ENCODE measurements at regions not wholly inside any gene's neighbourhood (a gene's known extent, or its start where the extent isn't known, plus 50 kb on each side); places are given as distances from the start of the nearest gene placed in this dataset.

DNA sequence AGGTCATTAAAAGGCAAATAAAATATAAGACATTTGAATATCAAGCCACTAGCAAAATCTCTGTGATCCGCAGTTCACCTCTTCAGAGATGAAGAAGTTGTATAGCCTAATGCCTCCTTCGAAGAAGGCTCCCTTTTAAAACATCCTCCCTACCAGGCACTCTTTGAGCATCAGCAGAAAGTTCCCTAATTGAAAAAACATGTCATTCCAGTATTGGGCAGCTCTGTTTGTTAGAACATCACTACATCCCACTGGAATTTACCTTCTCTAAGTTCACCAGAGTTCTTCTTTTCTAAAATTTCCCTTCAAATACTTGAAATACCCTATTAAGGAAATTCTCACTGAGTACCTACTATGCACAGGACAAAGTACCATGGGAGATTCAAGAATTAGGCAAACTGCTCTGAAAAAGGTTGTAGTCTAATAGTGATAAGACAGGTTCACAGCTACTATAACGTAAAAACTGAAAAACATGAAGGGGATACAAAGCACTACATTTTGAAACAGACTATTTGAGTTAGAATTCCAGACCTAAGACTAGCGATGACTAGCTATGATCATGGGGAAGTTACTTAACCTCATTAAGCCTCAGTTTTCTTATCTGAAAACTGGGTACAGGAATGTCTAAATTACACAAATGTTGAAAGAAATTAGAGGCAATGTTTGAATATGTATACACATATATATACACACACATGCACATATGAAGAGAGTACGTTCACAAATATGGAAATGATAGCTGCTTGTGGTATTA is 128.7 kb downstream of the ELAPOR2 start:
- Histone ChIP-seq H3K79me2 (ENCODE audit: control insufficient read depth, insufficient read depth, low read length, poor library complexity) (no peaks in the 10 kb centered on the region), H3K18ac (ENCODE audit: low read length) (no peak overlapping the region), H3K4me3 (ENCODE audit: low read depth, low read length) (no peak overlapping the region), H3K4me2 (ENCODE audit: low read length) (no peak overlapping the region), H3K14ac (ENCODE audit: low read length) (no peak overlapping the region), H3K4me1 (ENCODE audit: control insufficient read depth in 1 of 2, insufficient read depth in 2 of 2, low read length in 2 of 2) (no peaks in the 10 kb centered on the region), H4K91ac (ENCODE audit: low read depth, low read length) (no peak overlapping the region), H2BK120ac (ENCODE audit: insufficient read depth, low read length, poor library complexity) (no peak overlapping the region), H4K12ac (ENCODE audit: low read depth, low read length) (no peak overlapping the region), H2BK5ac (ENCODE audit: low read depth, low read length, poor library complexity) (no peak overlapping the region), H3K36me3 (ENCODE audit: control insufficient read depth in 1 of 2, insufficient read depth in 2 of 2, low read length in 2 of 2) (no peaks in the 10 kb centered on the region), H3K23ac (ENCODE audit: low read length) (no peak overlapping the region), H2AFZ (ENCODE audit: insufficient read depth, low read length, poor library complexity) (no peak overlapping the region), H3K9ac (ENCODE audit: low read length) (no peak overlapping the region), H2BK12ac (ENCODE audit: low read length) (no peak overlapping the region), H3K4ac (ENCODE audit: low read depth, low read length) (no peak overlapping the region), H3K79me1 (ENCODE audit: low read length) (no peaks in the 10 kb centered on the region), H3K9me3 (ENCODE audit: insufficient read depth, low read depth, low read length) (no peaks in the 10 kb centered on the region), H4K8ac (ENCODE audit: low read depth, low read length) (no peak overlapping the region), H3K27ac (ENCODE audit: low read depth, low read length) (no peak overlapping the region), H2AK5ac (ENCODE audit: low read length) (no peak overlapping the region), H3K27me3 (ENCODE audit: insufficient read depth, low read length) (no peaks in the 10 kb centered on the region)
- WGBS (ENCODE audit: extremely low coverage, insufficient coverage, insufficient read length) = no CpG with 5 or more reads among the region's 5 CpGs
- DNase-seq = no peak

DNA sequence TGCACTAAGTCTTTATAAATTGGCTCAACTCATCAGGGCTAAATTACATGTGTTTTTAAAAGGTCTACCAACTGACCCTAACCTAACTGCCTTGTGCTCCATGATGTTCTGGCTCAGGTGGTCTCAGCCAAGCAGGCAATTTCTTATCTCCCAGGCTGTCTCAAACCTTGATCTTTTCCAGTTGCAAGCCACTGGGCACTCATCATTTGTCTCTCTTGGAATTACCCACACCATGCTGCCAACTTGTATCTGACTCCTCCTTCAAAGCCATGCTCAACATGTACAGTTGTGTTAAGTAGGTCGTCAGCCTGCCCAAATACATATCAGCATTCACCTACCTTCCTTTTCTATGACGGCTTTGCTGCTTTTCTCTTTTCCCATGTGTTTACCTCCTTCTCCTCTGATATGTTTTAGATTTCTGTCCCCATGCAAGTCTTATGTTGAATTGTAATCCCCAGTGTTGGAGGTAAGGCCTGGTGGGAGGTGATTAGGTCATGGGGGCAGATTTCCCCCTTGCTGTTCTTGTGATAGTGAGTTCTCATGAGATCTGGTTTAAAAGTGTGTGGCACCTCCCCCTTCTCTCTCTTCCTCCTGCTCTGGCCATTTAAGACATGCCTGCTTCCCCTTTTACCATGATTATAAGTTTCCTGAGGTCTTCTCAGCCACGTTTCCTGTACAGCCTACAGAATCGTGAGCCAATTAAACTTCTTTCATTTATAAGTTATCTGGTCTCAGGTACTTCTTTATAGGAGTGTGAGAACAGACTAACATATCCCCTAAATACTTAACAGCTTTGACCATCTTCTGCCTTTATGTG is 130.0 kb downstream of the ELAPOR2 start:
- Histone ChIP-seq H2AFZ (ENCODE audit: insufficient read depth, low read length, poor library complexity) (no peak overlapping the region), H2BK12ac (ENCODE audit: low read length) (no peak overlapping the region), H3K36me3 (ENCODE audit: control insufficient read depth in 1 of 2, insufficient read depth in 2 of 2, low read length in 2 of 2) (no peaks in the 10 kb centered on the region), H4K12ac (ENCODE audit: low read depth, low read length) (no peak overlapping the region), H3K4me1 (ENCODE audit: control insufficient read depth in 1 of 2, insufficient read depth in 2 of 2, low read length in 2 of 2) (no peaks in the 10 kb centered on the region), H2AK5ac (ENCODE audit: low read length) (no peak overlapping the region), H2BK120ac (ENCODE audit: insufficient read depth, low read length, poor library complexity) (no peak overlapping the region), H3K23ac (ENCODE audit: low read length) (no peak overlapping the region), H3K4ac (ENCODE audit: low read depth, low read length) (no peak overlapping the region), H3K14ac (ENCODE audit: low read length) (no peak overlapping the region), H3K79me1 (ENCODE audit: low read length) (no peaks in the 10 kb centered on the region), H3K27ac (ENCODE audit: low read depth, low read length) (no peak overlapping the region), H3K9ac (ENCODE audit: low read length) (no peak overlapping the region), H3K27me3 (ENCODE audit: insufficient read depth, low read length) (no peaks in the 10 kb centered on the region), H2BK5ac (ENCODE audit: low read depth, low read length, poor library complexity) (no peak overlapping the region), H3K18ac (ENCODE audit: low read length) (no peak overlapping the region), H3K79me2 (ENCODE audit: control insufficient read depth, insufficient read depth, low read length, poor library complexity) (no peaks in the 10 kb centered on the region), H4K8ac (ENCODE audit: low read depth, low read length) (no peak overlapping the region), H3K4me3 (ENCODE audit: low read depth, low read length) (no peak overlapping the region), H3K9me3 (ENCODE audit: insufficient read depth, low read depth, low read length) (no peaks in the 10 kb centered on the region), H4K91ac (ENCODE audit: low read depth, low read length) (no peak overlapping the region), H3K4me2 (ENCODE audit: low read length) (no peak overlapping the region)
- DNase-seq = no peak
- WGBS (ENCODE audit: extremely low coverage, insufficient coverage, insufficient read length) = no CpG with 5 or more reads among the region's 4 CpGs

DNA sequence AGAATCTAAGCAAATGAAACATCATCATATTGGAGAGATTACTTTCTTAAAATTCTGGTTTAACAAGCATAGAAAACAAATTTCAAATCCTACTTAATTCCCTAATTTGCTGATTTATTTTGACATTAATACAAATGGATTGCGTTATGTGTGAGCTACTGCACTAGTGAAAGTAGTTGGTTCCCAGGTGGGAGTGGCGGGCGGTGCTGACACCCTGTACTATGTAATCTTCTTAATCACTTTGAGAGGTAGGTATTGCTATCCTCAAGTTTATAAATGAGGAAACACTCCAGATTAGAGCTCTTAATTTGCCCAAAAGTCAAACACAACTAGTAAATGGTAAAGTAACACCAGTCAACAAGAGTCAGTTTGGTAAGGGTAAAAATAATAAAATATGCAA is 131.1 kb downstream of the ELAPOR2 start:
- H2BK120ac ChIP-seq (ENCODE audit: insufficient read depth, low read length, poor library complexity) = no peak overlapping the region
- H4K8ac ChIP-seq (ENCODE audit: low read depth, low read length) = no peak overlapping the region
- no peak overlapping the region for H2AFZ ChIP-seq (ENCODE audit: insufficient read depth, low read length, poor library complexity)
- no peak overlapping the region for H3K4me3 ChIP-seq (ENCODE audit: low read depth, low read length)
- no peak overlapping the region for H3K27ac ChIP-seq (ENCODE audit: low read depth, low read length)
- no peak overlapping the region for H3K4ac ChIP-seq (ENCODE audit: low read depth, low read length)
- no peaks in the 10 kb centered on the region for H3K9me3 ChIP-seq (ENCODE audit: insufficient read depth, low read depth, low read length)
- H3K14ac ChIP-seq (ENCODE audit: low read length) = no peak overlapping the region
- no peaks in the 10 kb centered on the region for H3K27me3 ChIP-seq (ENCODE audit: insufficient read depth, low read length)
- DNase-seq = no peak
- no peaks in the 10 kb centered on the region for H3K79me2 ChIP-seq (ENCODE audit: control insufficient read depth, insufficient read depth, low read length, poor library complexity)
- H3K79me1 ChIP-seq (ENCODE audit: low read length) = no peaks in the 10 kb centered on the region
- no peak overlapping the region for H3K9ac ChIP-seq (ENCODE audit: low read length)
- no peak overlapping the region for H3K18ac ChIP-seq (ENCODE audit: low read length)
- no peak overlapping the region for H2BK5ac ChIP-seq (ENCODE audit: low read depth, low read length, poor library complexity)
- no peak overlapping the region for H4K12ac ChIP-seq (ENCODE audit: low read depth, low read length)
- no peaks in the 10 kb centered on the region for H3K4me1 ChIP-seq (ENCODE audit: control insufficient read depth in 1 of 2, insufficient read depth in 2 of 2, low read length in 2 of 2)
- H3K36me3 ChIP-seq (ENCODE audit: control insufficient read depth in 1 of 2, insufficient read depth in 2 of 2, low read length in 2 of 2) = no peaks in the 10 kb centered on the region
- H3K4me2 ChIP-seq (ENCODE audit: low read length) = no peak overlapping the region
- no peak overlapping the region for H4K91ac ChIP-seq (ENCODE audit: low read depth, low read length)
- no peak overlapping the region for H3K23ac ChIP-seq (ENCODE audit: low read length)
- H2BK12ac ChIP-seq (ENCODE audit: low read length) = no peak overlapping the region
- no CpG with 5 or more reads among the region's 3 CpGs for WGBS (ENCODE audit: extremely low coverage, insufficient coverage, insufficient read length)
- H2AK5ac ChIP-seq (ENCODE audit: low read length) = no peak overlapping the region

DNA sequence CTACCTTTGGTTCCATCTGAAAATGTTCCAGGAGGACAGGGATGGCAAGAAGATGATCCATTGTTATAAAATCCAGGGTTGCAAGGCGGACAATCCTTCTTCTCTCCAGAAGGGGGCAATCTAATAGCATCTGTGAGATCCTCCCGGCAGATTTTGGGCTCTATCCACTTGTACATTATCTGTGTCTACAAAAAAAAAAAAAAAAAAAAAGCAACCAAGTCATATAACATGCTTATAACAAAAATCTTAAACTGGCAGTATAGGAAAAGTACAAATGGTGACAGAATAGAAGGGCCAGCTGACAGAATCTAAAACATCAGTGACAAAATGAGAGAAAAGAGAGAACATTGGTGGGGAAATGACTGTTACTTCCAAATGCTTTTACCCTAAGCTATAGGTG is 132.7 kb downstream of the ELAPOR2 start:
- H4K91ac ChIP-seq (ENCODE audit: low read depth, low read length) = no peak overlapping the region
- WGBS (ENCODE audit: extremely low coverage, insufficient coverage, insufficient read length) = no CpG with 5 or more reads among the region's 2 CpGs

More for the DNA sequence above, 132.7 kb downstream of the ELAPOR2 start:
- Histone ChIP-seq H3K9me3 (ENCODE audit: insufficient read depth, low read depth, low read length) (no peaks in the 10 kb centered on the region), H2AK5ac (ENCODE audit: low read length) (no peak overlapping the region), H3K79me1 (ENCODE audit: low read length) (no peaks in the 10 kb centered on the region), H3K23ac (ENCODE audit: low read length) (no peak overlapping the region), H3K4me2 (ENCODE audit: low read length) (no peak overlapping the region), H3K27ac (ENCODE audit: low read depth, low read length) (no peak overlapping the region), H3K27me3 (ENCODE audit: insufficient read depth, low read length) (no peaks in the 10 kb centered on the region), H3K4me1 (ENCODE audit: control insufficient read depth in 1 of 2, insufficient read depth in 2 of 2, low read length in 2 of 2) (no peaks in the 10 kb centered on the region), H3K79me2 (ENCODE audit: control insufficient read depth, insufficient read depth, low read length, poor library complexity) (no peaks in the 10 kb centered on the region), H2AFZ (ENCODE audit: insufficient read depth, low read length, poor library complexity) (no peak overlapping the region), H3K18ac (ENCODE audit: low read length) (no peak overlapping the region), H2BK120ac (ENCODE audit: insufficient read depth, low read length, poor library complexity) (no peak overlapping the region), H4K12ac (ENCODE audit: low read depth, low read length) (no peak overlapping the region), H2BK12ac (ENCODE audit: low read length) (no peak overlapping the region), H3K4me3 (ENCODE audit: low read depth, low read length) (no peak overlapping the region), H3K36me3 (ENCODE audit: control insufficient read depth in 1 of 2, insufficient read depth in 2 of 2, low read length in 2 of 2) (no peaks in the 10 kb centered on the region), H3K4ac (ENCODE audit: low read depth, low read length) (no peak overlapping the region), H3K14ac (ENCODE audit: low read length) (no peak overlapping the region), H4K8ac (ENCODE audit: low read depth, low read length) (no peak overlapping the region), H3K9ac (ENCODE audit: low read length) (no peak overlapping the region), H2BK5ac (ENCODE audit: low read depth, low read length, poor library complexity) (no peak overlapping the region)
- DNase-seq = peak; percentile 21 to 80
